ENCODE measurements at regions not wholly inside any gene's neighbourhood (a gene's known extent, or its start where the extent isn't known, plus 50 kb on each side); places are given as distances from the start of the nearest gene placed in this dataset.

DNA sequence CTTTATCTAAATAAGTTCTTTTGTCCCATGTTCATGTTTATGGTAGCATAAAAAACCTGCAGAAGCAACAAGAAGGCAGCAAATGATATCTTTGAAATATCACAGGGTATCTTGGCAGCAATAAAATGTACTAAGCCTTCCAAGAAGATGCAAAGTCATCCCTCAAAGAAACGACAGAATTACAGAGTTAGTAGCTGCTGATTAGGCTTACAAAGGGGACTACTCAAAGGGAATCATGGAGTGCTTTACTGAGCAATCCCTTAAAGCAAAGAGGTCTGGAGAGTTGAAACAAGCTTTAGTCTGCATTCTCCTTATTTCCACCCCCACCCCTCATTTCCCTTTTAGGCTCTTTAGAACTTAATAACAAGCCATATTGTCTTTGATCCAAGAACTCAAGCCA is 935.0 kb downstream of the SQOR start:
- Histone ChIP-seq H3K4me3 (ENCODE audit: extremely low read depth in 1 of 4, insufficient read depth in 2 of 4, low read depth in 3 of 4, low read length in 4 of 4) (no peak overlapping the region), H2BK15ac (ENCODE audit: low read length) (no peak overlapping the region), H2AK5ac (ENCODE audit: low read depth, low read length) (no peak overlapping the region), H3K23ac (ENCODE audit: insufficient read length) (no peak overlapping the region), H4K91ac (replicated peaks; ENCODE audit: insufficient read length, low read length) (no peak overlapping the region), H3K14ac (ENCODE audit: insufficient read length) (no peak overlapping the region), H3K18ac (ENCODE audit: extremely low read depth, low read length) (no peak overlapping the region), H2AFZ (ENCODE audit: low read length) (no peak overlapping the region), H3K36me3 (ENCODE audit: control insufficient read depth in 2 of 4, insufficient read depth in 4 of 4, low read length in 3 of 4) (no peaks in the 10 kb centered on the region), H4K5ac (ENCODE audit: insufficient read length, low read depth, low read length) (no peak overlapping the region), H3K9ac (replicated peaks in 1 of 4; ENCODE audit: extremely low read depth in 1 of 4, low read depth in 3 of 4, low read length in 3 of 4) (no peak overlapping the region), H3K4ac (replicated peaks; ENCODE audit: insufficient read length, low read depth, low read length) (no peak overlapping the region), H3K27ac (ENCODE audit: low read depth, low read length) (no peak overlapping the region), H2BK120ac (replicated peaks; ENCODE audit: low read depth, low read length) (no peak overlapping the region), H4K20me1 (replicated peaks in 1 of 2; ENCODE audit: control insufficient read depth in 1 of 2, insufficient read depth in 2 of 2, low read length in 2 of 2) (no peaks in the 10 kb centered on the region), H3K23me2 (ENCODE audit: low read depth, low read length) (no peaks in the 10 kb centered on the region), H3K27me3 (replicated peaks in 1 of 4; ENCODE audit: control insufficient read depth in 3 of 4, extremely low read depth in 1 of 4, insufficient read depth in 3 of 4, low read length in 3 of 4) (no peaks in the 10 kb centered on the region), H4K8ac (ENCODE audit: extremely low read depth, insufficient read depth, low read length) (no peak overlapping the region), H3K4me1 (replicated peaks in 1 of 4; ENCODE audit: control insufficient read depth in 3 of 4, insufficient read depth in 4 of 4, low read length in 3 of 4) (peaks cover 0 to 3% (median 0%) of the 10 kb centered on the region in 4 experiments; a peak in 2 of 7 replicates), H3K9me3 (ENCODE audit: insufficient read depth in 2 of 2, low read depth in 1 of 2, low read length in 1 of 2) (no peaks in the 10 kb centered on the region), H3K56ac (replicated peaks; ENCODE audit: insufficient read length, low read depth, low read length) (no peak overlapping the region), H2BK5ac (ENCODE audit: low read depth, low read length) (no peak overlapping the region), H3K79me2 (ENCODE audit: control insufficient read depth in 1 of 2, insufficient read depth in 2 of 2, low read length in 2 of 2) (no peaks in the 10 kb centered on the region), H2BK12ac (ENCODE audit: low read depth, low read length) (no peak overlapping the region), H2BK20ac (ENCODE audit: low read length) (no peak overlapping the region), H3K79me1 (ENCODE audit: low read depth, low read length) (no peaks in the 10 kb centered on the region), H3K4me2 (ENCODE audit: insufficient read depth in 1 of 2, low read depth in 2 of 2, low read length in 2 of 2) (no peak overlapping the region)
- FAIRE-seq (no peak), DNase-seq (ENCODE audit: low read depth in 1 of 2, low spot score in 2 of 2) (no peak)
- CTCF ChIA-PET (ENCODE audit: partially characterized antibody) = no interaction called here
- POLR2A ChIA-PET (ENCODE audit: partially characterized antibody) = no interaction called here
- WGBS, 2 experiments (ENCODE audit: extremely low coverage in 1 of 2, insufficient coverage in 1 of 2, insufficient read length in 1 of 2, insufficient replicate concordance in 2 of 2, low coverage in 1 of 2, low lambda C conversion rate in 2 of 2, missing lambda C conversion rate in 1 of 2) = 72% methylated on average over 1 of the region's 1 CpG; no CpG with 5 or more reads in 1 of the 2 experiments
- TF ChIP-seq CTBP2 (IDR thresholded peaks at IDR 0.05; ENCODE audit: borderline replicate concordance, insufficient read depth, insufficient read length, low read length) (no peak), CHD1 (IDR thresholded peaks at IDR 0.05; ENCODE audit: low read depth, low read length) (no peak), SIRT6 (IDR thresholded peaks at IDR 0.05; ENCODE audit: low read length) (no peak), TBP (IDR thresholded peaks at IDR 0.05; ENCODE audit: low read depth, low read length) (no peak), TCF12 (IDR thresholded peaks at IDR 0.05; ENCODE audit: low read depth, low read length) (no peak), KDM5A (IDR thresholded peaks at IDR 0.05; ENCODE audit: low read length) (no peak), YY1 (IDR thresholded peaks at IDR 0.05; ENCODE audit: low read depth, low read length) (no peak), BACH1 (IDR thresholded peaks at IDR 0.05; ENCODE audit: low read length) (no peak), TAF1 (IDR thresholded peaks at IDR 0.05; ENCODE audit: low read depth, low read length) (no peak), RXRA (IDR thresholded peaks at IDR 0.05; ENCODE audit: insufficient read depth, low read depth, low read length) (no peak), JUN (IDR thresholded peaks at IDR 0.05; ENCODE audit: low read depth, low read length) (no peak), RBBP5 (IDR thresholded peaks at IDR 0.05; ENCODE audit: borderline replicate concordance, low read depth, low read length) (no peak)
- TF ChIP-seq, protein P1, sequence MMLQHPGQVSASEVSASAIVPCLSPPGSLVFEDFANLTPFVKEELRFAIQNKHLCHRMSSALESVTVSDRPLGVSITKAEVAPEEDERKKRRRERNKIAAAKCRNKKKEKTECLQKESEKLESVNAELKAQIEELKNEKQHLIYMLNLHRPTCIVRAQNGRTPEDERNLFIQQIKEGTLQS (IDR thresholded peaks at IDR 0.05; ENCODE audit: insufficient read depth, low read depth, low read length) = no peak
- TF ChIP-seq, protein P2, sequence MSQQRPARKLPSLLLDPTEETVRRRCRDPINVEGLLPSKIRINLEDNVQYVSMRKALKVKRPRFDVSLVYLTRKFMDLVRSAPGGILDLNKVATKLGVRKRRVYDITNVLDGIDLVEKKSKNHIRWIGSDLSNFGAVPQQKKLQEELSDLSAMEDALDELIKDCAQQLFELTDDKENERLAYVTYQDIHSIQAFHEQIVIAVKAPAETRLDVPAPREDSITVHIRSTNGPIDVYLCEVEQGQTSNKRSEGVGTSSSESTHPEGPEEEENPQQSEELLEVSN (IDR thresholded peaks at IDR 0.05) = no peak
- TF ChIP-seq, protein P3, sequence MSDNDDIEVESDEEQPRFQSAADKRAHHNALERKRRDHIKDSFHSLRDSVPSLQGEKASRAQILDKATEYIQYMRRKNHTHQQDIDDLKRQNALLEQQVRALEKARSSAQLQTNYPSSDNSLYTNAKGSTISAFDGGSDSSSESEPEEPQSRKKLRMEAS (IDR thresholded peaks at IDR 0.05) = no peak

All from H1 (cell line).